GM18519 (cell line): ENCODE measurements at regions not wholly inside any gene's neighbourhood (a gene's known extent, or its start where the extent isn't known, plus 50 kb on each side); places are given as distances from the start of the nearest gene placed in this dataset.
"Not testable (repeated sequence)": the region's sequence is repeated elsewhere in the genome, so short reads cannot be mapped to it uniquely, and the experiment has no call there.

ENCODE experiments used
- ATAC-seq: cut with Tn5 transposase; IDR thresholded peaks from one replicate; pipeline ENCODE4 v1.9.1; 2021; ENCODE audit warnings: mild to moderate bottlenecking, moderate library complexity; ENCODE audit not compliant: unreplicated experiment, low FRiP score

DNA sequence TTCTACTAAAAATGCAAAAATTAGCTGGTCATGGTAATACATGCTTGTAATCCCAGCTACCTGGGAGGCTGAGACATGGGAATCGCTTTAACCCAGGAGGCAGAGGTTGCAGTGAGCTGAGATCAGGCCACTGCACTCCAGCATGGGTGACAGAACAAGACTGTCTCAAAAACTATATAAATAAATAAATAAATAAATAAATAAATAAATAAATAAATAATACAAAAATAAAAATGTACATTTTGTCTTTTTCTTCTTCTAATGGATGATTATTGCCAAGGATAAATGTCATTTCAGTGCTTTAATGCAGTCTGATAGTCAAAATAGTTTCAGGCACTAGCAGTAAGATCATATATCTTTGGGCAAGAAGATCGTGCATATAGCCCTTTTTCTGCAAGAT, 727.6 kb upstream of the SEMA3D start:
- ATAC-seq, result no peak

DNA sequence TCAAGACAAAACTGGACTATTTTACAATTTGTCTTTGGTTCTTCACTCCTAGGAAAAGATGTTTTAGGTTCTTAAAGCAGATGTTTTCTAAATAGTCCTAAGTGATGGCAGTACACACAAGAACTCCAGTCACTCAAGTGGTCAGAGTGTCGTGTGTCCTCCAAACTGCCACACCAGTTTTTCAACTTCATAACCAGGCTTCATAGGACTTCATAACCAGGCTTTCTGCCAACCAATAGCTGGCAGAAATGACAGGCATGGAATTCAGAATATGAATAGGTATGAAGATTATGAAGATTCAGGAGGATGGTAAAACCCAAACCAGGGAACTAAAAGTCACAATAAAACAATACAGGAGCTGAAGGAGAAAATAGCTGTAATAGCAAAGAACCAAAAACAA, 721.2 kb upstream of the SEMA3D start:
- no peak for ATAC-seq

DNA sequence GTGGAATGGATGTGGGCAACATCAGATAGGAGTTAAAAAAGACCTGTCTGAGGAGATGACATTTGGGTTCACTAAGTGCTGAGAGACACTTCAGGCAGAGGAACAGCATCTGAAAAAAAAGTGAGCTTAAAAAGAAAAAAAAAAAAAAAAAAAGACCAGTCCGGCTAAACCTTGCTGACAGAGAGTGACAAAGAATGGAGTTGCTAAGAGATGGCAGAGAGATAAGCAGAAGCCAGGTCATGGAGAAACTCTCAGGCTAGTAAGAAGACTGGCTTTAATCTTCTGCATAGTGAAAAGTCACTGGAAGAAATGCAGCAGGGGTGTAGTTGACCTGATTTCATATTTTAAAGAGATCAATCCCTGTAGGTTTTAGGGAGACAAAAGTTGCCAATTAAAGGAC, 711.1 kb upstream of the SEMA3D start:
- ATAC-seq, result no peak

DNA sequence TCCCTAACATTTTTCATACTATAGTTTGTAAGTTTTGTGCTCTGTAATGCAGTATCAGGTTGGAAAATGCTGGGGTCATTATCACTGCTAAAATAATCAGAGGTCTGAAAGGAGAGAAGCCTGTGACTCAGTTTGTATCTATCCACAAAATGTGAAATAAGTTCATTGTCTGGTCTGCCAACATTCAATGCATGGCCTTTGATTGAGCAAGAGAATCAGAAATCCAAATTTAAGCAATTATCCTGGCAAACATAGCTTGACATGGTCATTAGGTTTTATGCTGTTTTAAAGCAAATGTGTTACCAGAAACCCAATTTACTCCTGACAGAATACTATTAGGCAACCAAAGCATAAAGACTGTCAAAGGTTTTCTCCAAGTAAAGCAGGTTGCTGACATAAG, 709.7 kb upstream of the SEMA3D start:
- ATAC-seq, result no peak

DNA sequence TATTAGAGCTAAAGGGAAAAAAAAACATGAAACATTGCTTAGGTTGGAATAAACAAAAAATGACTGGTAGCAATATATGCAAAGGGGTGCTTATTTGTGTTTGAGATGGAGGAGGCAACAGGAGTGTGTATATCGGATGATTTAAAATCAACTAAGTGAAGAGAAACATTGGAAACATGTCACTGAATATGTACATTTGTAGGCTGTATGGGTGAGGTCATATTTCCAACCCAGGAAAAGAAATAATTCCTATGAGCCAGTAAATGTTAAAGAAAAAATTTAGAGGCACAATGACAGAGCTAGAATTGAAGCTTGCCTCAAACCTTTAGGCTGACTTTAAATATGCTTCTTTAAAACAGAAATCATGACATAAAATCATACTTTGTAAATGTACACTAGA, 709.0 kb upstream of the SEMA3D start:
- no peak for ATAC-seq

DNA sequence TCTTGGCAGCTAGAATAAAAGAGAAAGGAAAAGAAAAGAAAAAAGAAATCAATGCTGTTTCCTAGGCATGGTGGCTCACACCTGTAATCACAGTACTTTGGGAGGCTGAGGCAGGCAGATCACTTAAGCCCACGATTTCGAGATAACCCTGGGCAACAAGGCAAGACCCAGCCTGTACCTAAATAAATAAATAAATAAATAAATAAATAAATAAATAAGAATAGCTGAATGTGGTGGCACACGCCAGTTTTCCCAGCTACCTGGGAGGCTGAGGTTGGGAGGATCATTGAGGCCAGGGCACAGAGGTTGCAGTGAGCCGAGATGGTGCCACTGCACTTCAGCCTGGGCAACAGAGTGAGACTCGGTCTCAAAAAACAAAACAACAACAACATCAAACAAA, 705.0 kb upstream of the SEMA3D start:
- ATAC-seq, result not testable (repeated sequence)

DNA sequence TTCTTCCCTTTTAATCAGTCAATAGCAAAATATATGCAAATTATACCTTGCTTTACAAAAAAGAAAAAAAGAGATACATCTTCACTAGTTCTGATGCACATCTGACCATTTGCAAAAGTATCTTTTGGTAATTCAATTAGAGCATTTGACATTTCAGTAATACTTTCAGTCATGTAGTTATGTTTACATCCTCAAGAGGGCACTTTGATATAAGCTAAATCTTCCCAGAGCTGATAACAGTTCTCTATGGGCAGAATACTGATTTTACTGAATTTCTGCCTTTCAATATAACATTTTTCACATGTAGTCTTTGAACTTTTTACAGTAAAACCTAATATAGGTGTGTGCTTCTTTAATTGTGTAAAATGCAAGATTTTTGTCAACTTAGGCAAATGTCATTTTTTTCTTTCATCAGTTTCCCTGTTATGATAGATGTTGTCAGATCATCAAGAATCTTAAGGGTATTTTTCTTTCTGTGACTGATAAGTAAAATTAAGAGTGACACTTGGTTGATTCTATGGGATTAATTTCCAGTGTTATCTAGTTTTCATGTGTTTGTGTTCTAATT, 703.5 kb upstream of the SEMA3D start:
- ATAC-seq, result peak; percentile 89

DNA sequence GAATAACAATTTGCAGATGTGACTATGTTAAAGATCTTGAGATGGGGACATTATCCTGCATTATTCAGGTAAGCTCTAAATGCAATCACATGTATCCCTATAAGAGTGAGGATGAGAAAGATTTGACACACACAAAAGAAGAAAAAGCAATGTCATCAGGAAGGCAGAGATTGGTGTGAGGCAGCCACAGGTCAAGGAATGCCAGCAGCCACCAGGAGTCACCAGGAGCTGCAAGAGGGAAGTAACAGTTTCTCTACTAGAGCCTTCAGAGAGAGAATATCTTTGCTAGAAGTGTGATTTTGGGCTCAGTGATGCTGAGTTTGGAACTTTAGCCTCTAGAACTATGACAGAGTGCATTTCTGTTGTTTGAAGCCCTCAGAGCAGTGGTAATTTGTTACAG, 700.3 kb upstream of the SEMA3D start:
- no peak for ATAC-seq

DNA sequence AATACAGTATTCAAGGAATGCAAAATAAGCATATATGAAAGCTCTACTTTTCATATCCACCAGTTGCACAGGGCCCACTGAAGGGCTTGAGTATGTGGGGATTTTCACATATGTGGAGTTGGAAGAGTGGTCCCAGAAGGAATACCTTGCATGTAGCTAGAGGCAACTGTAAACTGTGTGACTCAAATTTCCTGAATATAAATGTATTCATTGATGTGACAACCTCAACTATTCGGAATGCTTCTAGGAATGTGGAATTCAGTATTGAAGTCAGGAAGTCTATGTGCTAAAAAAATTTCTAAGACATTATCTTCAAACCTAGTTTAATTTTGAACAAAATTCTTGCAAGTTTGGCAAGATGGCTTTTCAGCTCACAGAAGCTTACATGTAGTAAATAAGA, 695.5 kb upstream of the SEMA3D start:
- no peak for ATAC-seq

DNA sequence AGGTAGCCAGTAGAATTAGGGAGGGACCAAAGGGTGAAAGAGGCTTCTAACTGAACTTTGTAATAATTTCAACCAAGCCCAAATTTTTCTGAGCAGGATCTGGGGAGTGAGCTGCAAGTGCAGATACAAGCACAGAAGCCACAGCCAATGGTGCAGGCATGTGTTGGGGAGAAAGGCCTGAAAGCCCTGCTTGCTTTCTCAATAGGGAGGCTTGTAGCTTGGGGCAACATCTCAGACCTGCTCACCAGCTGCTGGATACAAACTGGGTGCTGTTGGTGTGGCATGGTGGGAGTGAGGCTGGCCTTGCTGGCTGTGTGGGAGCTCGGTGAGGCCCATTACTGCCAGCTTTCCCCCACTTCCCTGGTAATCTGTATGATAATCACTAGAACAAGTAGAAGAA, 688.5 kb upstream of the SEMA3D start:
- ATAC-seq, result no peak

DNA sequence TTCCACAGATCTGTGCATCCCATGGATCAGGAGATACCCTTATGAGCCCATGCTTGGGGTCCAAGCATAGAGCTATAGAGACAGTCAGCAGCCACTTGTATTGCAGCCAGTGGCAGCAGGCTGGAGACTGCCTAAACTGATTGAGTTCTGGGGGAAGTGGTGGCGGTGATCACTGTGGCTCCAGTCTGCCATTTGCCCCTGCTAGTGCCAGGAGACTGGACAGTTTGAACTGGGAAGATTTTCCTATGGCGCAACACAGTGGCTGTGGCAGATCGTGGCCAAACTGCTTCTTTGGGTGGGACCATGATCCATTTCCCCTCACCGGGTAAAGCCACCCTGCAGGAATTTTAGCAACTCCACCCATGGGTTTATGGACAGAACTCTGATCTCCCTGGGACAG, 679.7 kb upstream of the SEMA3D start:
- no peak for ATAC-seq

DNA sequence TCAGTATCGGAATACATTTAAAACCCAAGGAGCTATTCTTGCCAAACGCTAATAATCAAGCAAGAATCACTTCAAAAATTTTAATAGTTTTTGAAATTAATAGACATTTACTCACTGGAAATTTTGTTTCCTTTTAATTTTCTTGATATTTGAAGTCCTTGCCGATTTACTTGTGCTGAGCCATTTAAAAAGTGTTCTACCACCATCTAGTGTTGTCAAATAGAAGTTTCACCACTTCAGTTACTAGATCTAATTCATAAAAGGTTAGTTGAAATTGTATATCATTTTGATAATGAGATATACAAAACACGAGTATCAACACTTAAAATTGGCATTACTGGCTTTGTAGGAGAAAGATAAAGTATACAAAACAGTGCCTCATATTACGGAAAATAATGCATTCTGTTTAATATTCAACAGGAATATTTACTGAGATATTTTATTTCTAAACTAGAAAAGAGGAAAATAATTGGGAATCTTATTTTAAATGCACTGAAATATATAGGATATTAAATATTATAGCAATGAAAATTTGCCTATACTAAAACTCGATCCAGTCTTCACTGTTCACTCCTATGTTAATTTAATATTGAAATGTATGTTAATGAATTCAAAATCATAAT, 664.8 kb upstream of the SEMA3D start:
- no peak for ATAC-seq

DNA sequence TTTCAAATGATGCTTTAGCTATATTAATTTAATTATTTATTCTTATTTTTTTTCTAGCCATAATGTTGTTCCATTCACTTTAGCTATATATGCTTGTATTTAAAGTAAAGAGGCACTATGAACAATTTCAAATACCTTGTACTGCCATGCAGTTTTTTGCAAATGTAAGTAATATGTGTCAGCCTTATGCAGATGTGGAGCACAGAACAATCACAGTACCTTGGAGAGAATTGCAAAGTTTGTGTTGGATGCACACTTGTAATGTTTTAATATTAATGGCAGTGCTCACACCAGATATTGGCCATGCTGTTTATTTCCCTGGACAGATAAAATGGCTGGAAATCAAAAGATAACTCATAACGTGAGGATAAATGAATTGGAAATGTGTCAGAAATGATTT, 663.5 kb upstream of the SEMA3D start:
- no peak for ATAC-seq

DNA sequence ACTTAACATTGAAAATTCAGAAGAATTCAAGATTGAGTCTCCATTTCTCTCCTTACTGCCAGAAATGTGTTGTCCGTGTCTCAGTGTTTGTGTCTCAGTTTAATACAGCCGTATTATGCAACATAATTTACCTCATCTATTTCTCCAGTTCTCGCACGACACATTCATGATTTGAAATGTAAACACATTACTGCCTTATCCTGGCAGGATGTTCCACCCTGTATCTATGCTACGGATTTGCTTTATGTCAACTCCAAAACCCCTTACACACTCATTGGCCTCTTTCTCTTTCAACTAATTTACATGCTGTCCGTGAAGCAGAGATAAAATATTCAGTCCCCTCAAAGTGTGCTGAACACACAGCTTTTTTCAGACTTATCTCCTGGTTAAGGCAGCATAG, 653.7 kb upstream of the SEMA3D start:
- ATAC-seq, result no peak

DNA sequence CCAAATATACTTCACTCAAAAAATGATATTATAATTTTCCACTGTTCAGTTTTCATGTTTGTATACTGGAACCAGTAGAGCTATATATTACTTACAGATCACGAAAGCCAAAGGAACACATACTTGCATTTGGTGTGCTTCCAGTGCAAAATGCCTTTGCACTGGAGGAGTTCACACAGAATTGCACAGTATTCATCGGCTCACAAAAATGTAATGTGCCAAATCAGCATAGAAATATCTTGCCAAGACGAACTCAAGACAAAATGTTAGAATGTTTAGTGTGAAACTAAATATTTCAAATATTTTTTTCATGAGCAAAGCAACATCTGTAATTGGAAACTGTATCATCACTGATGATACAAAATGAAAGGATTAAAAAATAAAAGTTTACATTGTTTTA, 646.2 kb upstream of the SEMA3D start:
- no peak for ATAC-seq

DNA sequence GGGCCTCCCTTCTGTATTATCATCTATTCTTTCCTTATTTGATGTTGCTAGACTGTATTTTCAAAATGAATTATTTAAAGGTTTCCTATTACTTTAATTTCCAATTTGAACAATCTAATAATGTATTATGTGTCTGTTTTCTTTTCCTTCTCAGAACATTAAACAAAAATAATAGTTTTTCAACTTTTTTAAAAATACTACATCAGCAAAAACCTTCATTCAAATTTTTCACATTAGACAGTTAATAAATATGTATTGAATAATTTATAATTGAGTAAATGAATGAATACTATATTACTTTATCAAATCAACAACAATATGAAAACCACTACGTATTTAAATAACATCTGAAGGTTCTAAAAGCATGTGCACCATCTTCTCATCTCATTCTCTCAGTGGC, 644.1 kb upstream of the SEMA3D start:
- ATAC-seq, result no peak

DNA sequence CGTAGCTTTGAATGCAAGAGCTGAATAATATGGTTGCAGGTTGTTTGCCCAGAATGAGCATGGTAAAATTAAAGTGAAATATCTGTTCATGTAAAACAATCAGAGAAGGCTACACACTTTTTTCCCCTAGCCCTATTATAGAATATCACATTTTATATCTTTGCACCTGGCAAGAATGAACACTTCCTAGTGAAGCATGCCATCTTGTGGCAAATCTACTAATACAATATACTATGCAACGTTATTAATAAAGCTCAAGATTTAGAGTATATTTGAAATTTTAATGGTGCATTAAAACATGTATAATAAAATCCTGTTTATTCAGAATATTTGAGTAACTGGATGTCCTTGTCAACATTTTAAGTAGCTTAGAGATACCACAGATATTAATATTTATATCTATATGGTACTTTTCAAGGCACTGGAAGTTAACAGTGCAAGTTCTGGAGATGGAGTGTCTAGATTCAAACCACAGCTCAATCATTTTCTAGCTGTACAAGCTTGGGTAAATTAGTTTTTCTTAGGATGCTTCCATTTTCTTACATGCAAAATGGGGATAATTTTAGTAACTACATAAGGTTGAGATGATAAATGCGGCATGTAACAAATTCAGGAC, 643.1 kb upstream of the SEMA3D start:
- no peak for ATAC-seq

DNA sequence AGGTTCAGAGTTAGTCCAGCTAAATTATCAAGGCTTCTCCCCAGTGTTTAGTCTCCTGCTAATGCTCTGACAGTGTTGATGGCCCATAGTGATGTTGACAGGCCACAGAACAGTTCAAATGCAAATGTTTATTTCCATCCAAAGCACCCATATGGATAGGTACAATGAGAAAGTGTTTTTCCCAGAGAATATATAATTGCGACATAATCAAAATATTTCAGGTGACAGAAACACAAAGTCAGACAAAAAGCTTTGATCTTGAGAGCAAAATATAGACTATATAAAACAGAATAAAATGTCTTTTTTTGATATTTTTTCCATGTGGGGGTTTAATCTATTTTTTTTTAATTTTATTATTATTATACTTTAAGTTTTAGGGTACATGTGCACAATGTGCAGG, 642.3 kb upstream of the SEMA3D start:
- ATAC-seq, result no peak

DNA sequence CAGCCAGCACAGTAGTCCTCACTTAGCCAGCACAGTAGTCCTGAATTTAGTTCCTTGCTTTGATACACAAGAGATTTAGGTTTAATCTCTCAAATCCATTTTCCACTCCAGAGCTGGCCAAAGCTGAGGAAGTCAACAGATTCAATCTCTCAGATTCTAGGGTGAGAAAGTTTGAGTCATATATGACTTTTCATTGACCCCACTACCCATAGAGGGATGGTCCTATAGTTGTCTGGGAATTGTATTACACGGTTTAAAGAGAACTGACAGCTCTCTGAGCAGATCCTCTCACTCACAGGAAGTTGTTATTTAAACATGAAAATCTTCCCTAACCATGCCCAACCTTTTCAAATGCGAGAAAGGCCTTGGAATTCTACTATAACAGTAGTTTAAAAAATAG, 641.8 kb upstream of the SEMA3D start:
- ATAC-seq, result no peak

DNA sequence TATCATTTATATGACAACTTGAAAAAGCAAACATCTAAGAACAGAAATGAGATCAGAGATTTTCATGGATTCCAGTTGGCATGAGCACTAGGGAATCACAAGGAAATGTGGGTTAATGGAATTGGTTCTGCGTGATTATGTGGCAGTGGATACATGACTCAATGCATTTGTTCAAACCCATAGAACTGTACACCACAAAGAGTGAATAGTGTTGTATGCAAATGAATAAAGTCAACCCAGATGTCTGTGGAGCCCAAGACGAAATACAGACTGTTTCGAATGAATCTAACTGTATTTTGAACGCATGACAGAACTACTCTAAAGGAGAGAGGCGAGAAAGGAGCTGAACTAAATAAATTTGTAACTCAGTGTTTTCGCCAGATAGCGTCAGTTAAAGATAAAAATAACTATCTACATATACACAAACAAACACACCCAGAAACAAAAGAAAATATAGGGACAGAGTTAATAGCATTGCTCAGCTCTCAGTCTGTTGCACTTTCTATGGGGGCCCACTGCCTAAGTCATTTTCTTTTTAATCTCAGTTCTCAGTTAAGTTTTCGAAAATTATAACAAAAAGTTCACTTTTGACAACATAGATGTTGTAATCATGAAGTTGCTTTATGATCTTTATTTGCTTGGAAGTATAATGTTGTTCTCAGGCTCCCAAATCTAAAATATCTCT, 636.7 kb upstream of the SEMA3D start:
- no peak for ATAC-seq

DNA sequence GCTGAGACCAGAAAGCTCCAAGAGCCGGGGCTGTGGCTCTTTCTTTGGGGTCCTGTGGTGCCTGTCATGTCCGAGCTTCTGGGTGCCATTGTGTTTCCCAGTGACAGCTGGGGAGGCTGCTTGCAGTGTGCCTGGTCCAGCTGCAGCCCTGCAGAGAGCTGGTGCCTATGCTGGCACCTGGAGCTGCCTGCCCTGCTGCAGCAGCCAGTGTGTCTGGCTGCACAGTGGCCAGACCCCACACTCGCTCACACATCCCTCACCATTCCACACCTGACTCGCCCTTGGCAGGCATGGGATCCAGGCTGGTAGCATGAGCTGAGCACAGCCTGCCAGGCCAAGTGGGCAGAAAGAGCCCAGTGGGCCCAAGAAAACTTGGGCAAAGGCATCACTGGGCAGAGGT, 635.1 kb upstream of the SEMA3D start:
- no peak for ATAC-seq
